ENCODE measurements at regions not wholly inside any gene's neighbourhood (a gene's known extent, or its start where the extent isn't known, plus 50 kb on each side); places are given as distances from the start of the nearest gene placed in this dataset.
A peak's percentile ranks its signal among the peaks of the same experiment; 100 is the strongest.

- DNase-seq, result no peak
These were observed 104.7 kb upstream of the SSBP2 start for GRCh38 chr5:81855591-81855990.

GRCh38 chr5:81854915-81855314, 104.0 kb upstream of the SSBP2 start:
- no peak for DNase-seq

- no peak for DNase-seq
These were observed 103.6 kb upstream of the SSBP2 start for GRCh38 chr5:81854485-81854884.

GRCh38 chr5:81853030-81853357, 102.1 kb upstream of the SSBP2 start:
- no peak for DNase-seq

GRCh38 chr5:81852291-81853029, 101.6 kb upstream of the SSBP2 start:
- no peak for DNase-seq

GRCh38 chr5:81851481-81852178, 100.7 kb upstream of the SSBP2 start:
- DNase-seq, result peak; percentile 72

GRCh38 chr5:81850501-81851357, 99.8 kb upstream of the SSBP2 start:
- DNase-seq, result no peak

- DNase-seq, result no peak
These were observed 99.0 kb upstream of the SSBP2 start for GRCh38 chr5:81849770-81850367.

GRCh38 chr5:81848362-81848880, 97.5 kb upstream of the SSBP2 start:
- DNase-seq, result peak; percentile 13

GRCh38 chr5:81846301-81846700, 95.4 kb upstream of the SSBP2 start:
- no peak for DNase-seq

- DNase-seq, result no peak
These were observed 92.9 kb upstream of the SSBP2 start for GRCh38 chr5:81843845-81844244.

GRCh38 chr5:81842795-81843398, 92.0 kb upstream of the SSBP2 start:
- no peak for DNase-seq

GRCh38 chr5:81839034-81839433, 88.1 kb upstream of the SSBP2 start:
- no peak for DNase-seq

- no peak for DNase-seq
These were observed 87.5 kb upstream of the SSBP2 start for GRCh38 chr5:81838307-81838906.

GRCh38 chr5:81837667-81838306, 86.9 kb upstream of the SSBP2 start:
- no peak for DNase-seq

- DNase-seq, result no peak
These were observed 85.0 kb upstream of the SSBP2 start for GRCh38 chr5:81835814-81836367.

GRCh38 chr5:81834021-81834660, 83.2 kb upstream of the SSBP2 start:
- no peak for DNase-seq

- DNase-seq, result no peak
These were observed 79.7 kb upstream of the SSBP2 start for GRCh38 chr5:81830596-81830995.

GRCh38 chr5:81829242-81829641, 78.3 kb upstream of the SSBP2 start:
- DNase-seq, result no peak

GRCh38 chr5:81827500-81827899, 76.6 kb upstream of the SSBP2 start:
- DNase-seq, result no peak

- DNase-seq, result no peak
These were observed 75.2 kb upstream of the SSBP2 start for GRCh38 chr5:81826128-81826527.

Data from DMS153 (cell line).